ENCODE measurements at regions not wholly inside any gene's neighbourhood (a gene's known extent, or its start where the extent isn't known, plus 50 kb on each side); places are given as distances from the start of the nearest gene placed in this dataset.

DNA sequence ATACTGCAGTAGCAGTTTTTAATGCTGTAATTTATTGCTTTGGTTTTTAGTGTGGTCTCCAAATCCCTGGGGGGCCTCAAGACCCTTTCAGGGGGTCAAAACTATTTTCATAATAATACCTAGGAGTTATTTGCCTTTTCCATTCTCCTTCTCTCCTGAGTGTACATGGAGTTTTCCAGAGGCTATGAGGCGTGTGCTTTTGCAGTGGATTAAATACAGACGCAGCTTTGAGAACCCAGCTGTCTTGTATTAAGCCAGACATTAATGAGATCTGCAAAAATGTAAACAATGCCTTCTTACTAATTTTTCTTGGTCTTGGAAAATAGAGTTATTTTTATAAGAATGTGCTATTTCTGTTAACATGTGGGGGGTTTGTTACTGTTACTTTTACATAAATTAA lies 68.6 kb downstream of the SLC25A47 start:
- WGBS, 2 experiments (ENCODE audit: extremely low coverage in 1 of 2, insufficient coverage in 1 of 2, insufficient read length in 1 of 2, insufficient replicate concordance in 2 of 2, low coverage in 1 of 2, low lambda C conversion rate in 2 of 2, missing lambda C conversion rate in 1 of 2): 86% methylated on average over 2 of the region's 2 CpGs; no CpG with 5 or more reads in 1 of the 2 experiments
- Histone ChIP-seq H3K27ac (ENCODE audit: low read depth, low read length) (no peak overlapping the region), H3K4me1 (replicated peaks in 1 of 4; ENCODE audit: control insufficient read depth in 3 of 4, insufficient read depth in 4 of 4, low read length in 3 of 4) (peaks cover 0 to 5% (median 0%) of the 10 kb centered on the region in 4 experiments; a peak in 1 of 7 replicates), H2AK5ac (ENCODE audit: low read depth, low read length) (no peak overlapping the region), H3K79me1 (ENCODE audit: low read depth, low read length) (peaks cover 3% of the 10 kb centered on the region), H3K4me3 (ENCODE audit: extremely low read depth in 1 of 4, insufficient read depth in 2 of 4, low read depth in 3 of 4, low read length in 4 of 4) (no peak overlapping the region), H2BK12ac (ENCODE audit: low read depth, low read length) (no peak overlapping the region), H3K23me2 (ENCODE audit: low read depth, low read length) (no peaks in the 10 kb centered on the region; the same call in 1 of the 2 replicates), H4K91ac (replicated peaks; ENCODE audit: insufficient read length, low read length) (no peak overlapping the region), H2AFZ (ENCODE audit: low read length) (no peak overlapping the region), H2BK15ac (ENCODE audit: low read length) (no peak overlapping the region), H3K36me3 (ENCODE audit: control insufficient read depth in 2 of 4, insufficient read depth in 4 of 4, low read length in 3 of 4) (no peaks in the 10 kb centered on the region), H3K14ac (ENCODE audit: insufficient read length) (no peak overlapping the region), H2BK5ac (ENCODE audit: low read depth, low read length) (no peak overlapping the region), H4K5ac (ENCODE audit: insufficient read length, low read depth, low read length) (no peak overlapping the region), H4K8ac (ENCODE audit: extremely low read depth, insufficient read depth, low read length) (no peak overlapping the region), H3K56ac (replicated peaks; ENCODE audit: insufficient read length, low read depth, low read length) (no peak overlapping the region), H3K27me3 (replicated peaks in 1 of 4; ENCODE audit: control insufficient read depth in 3 of 4, extremely low read depth in 1 of 4, insufficient read depth in 3 of 4, low read length in 3 of 4) (no peaks in the 10 kb centered on the region), H3K4me2 (ENCODE audit: insufficient read depth in 1 of 2, low read depth in 2 of 2, low read length in 2 of 2) (no peak overlapping the region), H4K20me1 (replicated peaks in 1 of 2; ENCODE audit: control insufficient read depth in 1 of 2, insufficient read depth in 2 of 2, low read length in 2 of 2) (no peaks in the 10 kb centered on the region), H3K23ac (ENCODE audit: insufficient read length) (no peak overlapping the region), H2BK20ac (ENCODE audit: low read length) (no peak overlapping the region), H2BK120ac (replicated peaks; ENCODE audit: low read depth, low read length) (no peak overlapping the region), H3K9ac (replicated peaks in 1 of 4; ENCODE audit: extremely low read depth in 1 of 4, low read depth in 3 of 4, low read length in 3 of 4) (no peak overlapping the region), H3K4ac (replicated peaks; ENCODE audit: insufficient read length, low read depth, low read length) (no peak overlapping the region), H3K9me3 (ENCODE audit: insufficient read depth in 2 of 2, low read depth in 1 of 2, low read length in 1 of 2) (no peaks in the 10 kb centered on the region), H3K79me2 (ENCODE audit: control insufficient read depth in 1 of 2, insufficient read depth in 2 of 2, low read length in 2 of 2) (peaks cover 0 to 3% of the 10 kb centered on the region in 2 experiments; a peak in 1 of 4 replicates), H3K18ac (ENCODE audit: extremely low read depth, low read length) (no peak overlapping the region)
- FAIRE-seq: no peak
- ChIA-PET POLR2A (ENCODE audit: partially characterized antibody) (interaction anchor here (0.6 to 2.1 kb wide), 3 partner anchors 16 to 284 kb away, joined by 3 to 7 read pairs (median 3); a partner anchor contains a TSS), CTCF (ENCODE audit: partially characterized antibody) (interaction anchor here (0.7 to 10.0 kb wide), 10 partner anchors 8 to 262 kb away, joined by 3 to 109 read pairs (median 7); no protein-coding TSS in a partner anchor)
- DNase-seq (ENCODE audit: low read depth in 1 of 2, low spot score in 2 of 2): no peak
- TF ChIP-seq SP1 (IDR thresholded peaks at IDR 0.05; ENCODE audit: low read depth, low read length): no peak
- no peak for TF ChIP-seq CTBP2 (IDR thresholded peaks at IDR 0.05; ENCODE audit: borderline replicate concordance, insufficient read depth, insufficient read length, low read length)
- no peak for TF ChIP-seq MAFK (IDR thresholded peaks at IDR 0.05; ENCODE audit: low read depth, low read length)
- no peak for TF ChIP-seq CEBPB (IDR thresholded peaks at IDR 0.05; ENCODE audit: low read depth, low read length)
- TF ChIP-seq BRCA1 (IDR thresholded peaks at IDR 0.05; ENCODE audit: low read depth, low read length): no peak
- TF ChIP-seq PHF8 (conservative IDR thresholded peaks at IDR 0.05; ENCODE audit: low read depth, low read length): no peak
- no peak for TF ChIP-seq POU5F1 (IDR thresholded peaks at IDR 0.05; ENCODE audit: low read depth, low read length)
- TF ChIP-seq POLR2A (IDR thresholded peaks at IDR 0.05; ENCODE audit: control extremely low read depth in 1 of 2, low read depth in 2 of 2, low read length in 2 of 2): no peak
- TF ChIP-seq TBP (IDR thresholded peaks at IDR 0.05; ENCODE audit: low read depth, low read length): no peak
- TF ChIP-seq RAD21 (IDR thresholded peaks at IDR 0.05 in 1 of 2, conservative IDR thresholded peaks at IDR 0.05 in 1 of 2; ENCODE audit: low read depth in 2 of 2, low read length in 2 of 2): no peak
- no peak for TF ChIP-seq SIN3A (conservative IDR thresholded peaks at IDR 0.05 in 1 of 2, IDR thresholded peaks at IDR 0.05 in 1 of 2; ENCODE audit: low read depth in 1 of 2, low read length in 2 of 2)
- no peak for TF ChIP-seq RNF2 (IDR thresholded peaks at IDR 0.05; ENCODE audit: borderline replicate concordance, low read depth, low read length, missing control alignments, poor library complexity, severe bottlenecking)
- TF ChIP-seq KDM1A (IDR thresholded peaks at IDR 0.05; ENCODE audit: borderline replicate concordance, low read length): no peak
- no peak for TF ChIP-seq SIRT6 (IDR thresholded peaks at IDR 0.05; ENCODE audit: low read length)

All from H1 (cell line).